ENCODE measurements at regions not wholly inside any gene's neighbourhood (a gene's known extent, or its start where the extent isn't known, plus 50 kb on each side); places are given as distances from the start of the nearest gene placed in this dataset.
"Not testable (repeated sequence)": the region's sequence is repeated elsewhere in the genome, so short reads cannot be mapped to it uniquely, and the experiment has no call there.

GRCh38 chr5:174917976-174918554 is 193.7 kb downstream of the MSX2 start:
- ChIA-PET CTCF (no interaction called here), POLR2A (no interaction called here)
- no peaks in the 10 kb centered on the region for H3K36me3 ChIP-seq (ENCODE audit: control insufficient read depth in 4 of 4, insufficient read depth in 4 of 4, low read length in 3 of 4)
- peaks cover 0 to 2% (median 0%) of the 10 kb centered on the region in 5 experiments for H3K27me3 ChIP-seq (replicated peaks in 2 of 5; ENCODE audit: control insufficient read depth in 4 of 5, insufficient read depth in 5 of 5, low read length in 4 of 5)
- no peak overlapping the region for H3K4me3 ChIP-seq (ENCODE audit: control insufficient read depth in 1 of 7, extremely low read depth in 1 of 7, insufficient read depth in 4 of 7, low read depth in 2 of 7, low read length in 6 of 7)
- H3K4me1 ChIP-seq (ENCODE audit: control extremely low read depth in 1 of 4, control insufficient read depth in 4 of 4, insufficient read depth in 4 of 4, low read length in 3 of 4), result peaks cover 0 to 4% (median 0%) of the 10 kb centered on the region in 4 experiments
- no peak overlapping the region for H3K27ac ChIP-seq (ENCODE audit: insufficient read depth in 1 of 2, low read depth in 1 of 2, low read length in 2 of 2, poor library complexity in 1 of 2, severe bottlenecking in 2 of 2)
- H3K9me3 ChIP-seq (ENCODE audit: control extremely low read depth in 1 of 5, control insufficient read depth in 4 of 5, insufficient read depth in 2 of 5, low read depth in 1 of 5, low read length in 4 of 5), result no peaks in the 10 kb centered on the region
- DNase-seq, result no peak
- WGBS (ENCODE audit: insufficient coverage), result 92% methylated on average over 6 of the region's 13 CpGs

GRCh38 chr5:174917435-174917834 is 193.1 kb downstream of the MSX2 start:
- POLR2A ChIA-PET, result not testable (repeated sequence)

GRCh38 chr5:174916924-174917323 is 192.5 kb downstream of the MSX2 start:
- DNase-seq; H3K36me3 ChIP-seq (ENCODE audit: control insufficient read depth in 4 of 4, insufficient read depth in 4 of 4, low read length in 3 of 4); CTCF ChIA-PET; H3K4me1 ChIP-seq (ENCODE audit: control extremely low read depth in 1 of 4, control insufficient read depth in 4 of 4, insufficient read depth in 4 of 4, low read length in 3 of 4); H3K27me3 ChIP-seq (replicated peaks in 2 of 5; ENCODE audit: control insufficient read depth in 4 of 5, insufficient read depth in 5 of 5, low read length in 4 of 5); H3K4me3 ChIP-seq (ENCODE audit: control insufficient read depth in 1 of 7, extremely low read depth in 1 of 7, insufficient read depth in 4 of 7, low read depth in 2 of 7, low read length in 6 of 7); H3K27ac ChIP-seq (ENCODE audit: insufficient read depth in 1 of 2, low read depth in 1 of 2, low read length in 2 of 2, poor library complexity in 1 of 2, severe bottlenecking in 2 of 2); POLR2A ChIA-PET; H3K9me3 ChIP-seq (ENCODE audit: control extremely low read depth in 1 of 5, control insufficient read depth in 4 of 5, insufficient read depth in 2 of 5, low read depth in 1 of 5, low read length in 4 of 5): not testable (repeated sequence)
- WGBS (ENCODE audit: insufficient coverage), result no CpG with 5 or more reads among the region's 1 CpG

More at GRCh38 chr5:174917435-174917834, 193.1 kb downstream of the MSX2 start:
- CTCF ChIA-PET; H3K9me3 ChIP-seq (ENCODE audit: control extremely low read depth in 1 of 5, control insufficient read depth in 4 of 5, insufficient read depth in 2 of 5, low read depth in 1 of 5, low read length in 4 of 5); DNase-seq; H3K36me3 ChIP-seq (ENCODE audit: control insufficient read depth in 4 of 4, insufficient read depth in 4 of 4, low read length in 3 of 4); H3K4me3 ChIP-seq (ENCODE audit: control insufficient read depth in 1 of 7, extremely low read depth in 1 of 7, insufficient read depth in 4 of 7, low read depth in 2 of 7, low read length in 6 of 7); H3K4me1 ChIP-seq (ENCODE audit: control extremely low read depth in 1 of 4, control insufficient read depth in 4 of 4, insufficient read depth in 4 of 4, low read length in 3 of 4); H3K27ac ChIP-seq (ENCODE audit: insufficient read depth in 1 of 2, low read depth in 1 of 2, low read length in 2 of 2, poor library complexity in 1 of 2, severe bottlenecking in 2 of 2); H3K27me3 ChIP-seq (replicated peaks in 2 of 5; ENCODE audit: control insufficient read depth in 4 of 5, insufficient read depth in 5 of 5, low read length in 4 of 5): not testable (repeated sequence)
- 100% methylated on average over 6 of the region's 6 CpGs for WGBS (ENCODE audit: insufficient coverage)

GRCh38 chr5:174916227-174916626 is 191.8 kb downstream of the MSX2 start:
- WGBS (ENCODE audit: insufficient coverage), result 90% methylated on average over 6 of the region's 8 CpGs
- ChIA-PET POLR2A (no interaction called here), CTCF (no interaction called here)
- no peak overlapping the region for H3K4me3 ChIP-seq (ENCODE audit: control insufficient read depth in 1 of 7, extremely low read depth in 1 of 7, insufficient read depth in 4 of 7, low read depth in 2 of 7, low read length in 6 of 7)
- DNase-seq, result no peak
- no peaks in the 10 kb centered on the region for H3K36me3 ChIP-seq (ENCODE audit: control insufficient read depth in 4 of 4, insufficient read depth in 4 of 4, low read length in 3 of 4)
- no peak overlapping the region for H3K27ac ChIP-seq (ENCODE audit: insufficient read depth in 1 of 2, low read depth in 1 of 2, low read length in 2 of 2, poor library complexity in 1 of 2, severe bottlenecking in 2 of 2)
- peaks cover 0 to 3% (median 0%) of the 10 kb centered on the region in 4 experiments for H3K4me1 ChIP-seq (ENCODE audit: control extremely low read depth in 1 of 4, control insufficient read depth in 4 of 4, insufficient read depth in 4 of 4, low read length in 3 of 4)
- H3K9me3 ChIP-seq (ENCODE audit: control extremely low read depth in 1 of 5, control insufficient read depth in 4 of 5, insufficient read depth in 2 of 5, low read depth in 1 of 5, low read length in 4 of 5), result no peaks in the 10 kb centered on the region
- peaks cover 0 to 4% (median 0%) of the 10 kb centered on the region in 5 experiments for H3K27me3 ChIP-seq (replicated peaks in 2 of 5; ENCODE audit: control insufficient read depth in 4 of 5, insufficient read depth in 5 of 5, low read length in 4 of 5)

GRCh38 chr5:174911118-174911517 is 186.7 kb downstream of the MSX2 start:
- DNase-seq, result no peak
- peaks cover 0 to 4% (median 1%) of the 10 kb centered on the region in 4 experiments for H3K4me1 ChIP-seq (ENCODE audit: control extremely low read depth in 1 of 4, control insufficient read depth in 4 of 4, insufficient read depth in 4 of 4, low read length in 3 of 4)
- peaks cover 0 to 2% (median 0%) of the 10 kb centered on the region in 5 experiments for H3K9me3 ChIP-seq (ENCODE audit: control extremely low read depth in 1 of 5, control insufficient read depth in 4 of 5, insufficient read depth in 2 of 5, low read depth in 1 of 5, low read length in 4 of 5)
- no peak overlapping the region for H3K27ac ChIP-seq (ENCODE audit: insufficient read depth in 1 of 2, low read depth in 1 of 2, low read length in 2 of 2, poor library complexity in 1 of 2, severe bottlenecking in 2 of 2)
- ChIA-PET CTCF (interaction anchor here (1.2 to 2.8 kb wide), 4 partner anchors 11 to 29 kb away, joined by 3 to 13 read pairs (median 6); no protein-coding TSS in a partner anchor), POLR2A (no interaction called here)
- WGBS (ENCODE audit: insufficient coverage), result 91% methylated on average over 4 of the region's 9 CpGs
- no peaks in the 10 kb centered on the region for H3K36me3 ChIP-seq (ENCODE audit: control insufficient read depth in 4 of 4, insufficient read depth in 4 of 4, low read length in 3 of 4)
- H3K27me3 ChIP-seq (replicated peaks in 2 of 5; ENCODE audit: control insufficient read depth in 4 of 5, insufficient read depth in 5 of 5, low read length in 4 of 5), result peaks cover 0 to 8% (median 2%) of the 10 kb centered on the region in 5 experiments
- H3K4me3 ChIP-seq (ENCODE audit: control insufficient read depth in 1 of 7, extremely low read depth in 1 of 7, insufficient read depth in 4 of 7, low read depth in 2 of 7, low read length in 6 of 7), result no peak overlapping the region

GRCh38 chr5:174910245-174910737 is 185.9 kb downstream of the MSX2 start:
- ChIA-PET POLR2A (no interaction called here), CTCF (interaction anchor here (1.0 to 2.8 kb wide), 5 partner anchors 10 to 28 kb away, joined by 3 to 13 read pairs (median 4); no protein-coding TSS in a partner anchor)
- DNase-seq, result peak; percentile 48 to 69 (median 67)
- WGBS (ENCODE audit: insufficient coverage), result 2% methylated on average over 16 of the region's 17 CpGs
- Histone ChIP-seq H3K4me1 (ENCODE audit: control extremely low read depth in 1 of 4, control insufficient read depth in 4 of 4, insufficient read depth in 4 of 4, low read length in 3 of 4) (peaks cover 0 to 4% (median 1%) of the 10 kb centered on the region in 4 experiments), H3K4me3 (ENCODE audit: control insufficient read depth in 1 of 7, extremely low read depth in 1 of 7, insufficient read depth in 4 of 7, low read depth in 2 of 7, low read length in 6 of 7) (peak overlapping the region in 1 of 7 experiments; percentile 52), H3K36me3 (ENCODE audit: control insufficient read depth in 4 of 4, insufficient read depth in 4 of 4, low read length in 3 of 4) (no peaks in the 10 kb centered on the region), H3K9me3 (ENCODE audit: control extremely low read depth in 1 of 5, control insufficient read depth in 4 of 5, insufficient read depth in 2 of 5, low read depth in 1 of 5, low read length in 4 of 5) (peaks cover 0 to 5% (median 0%) of the 10 kb centered on the region in 5 experiments), H3K27ac (ENCODE audit: insufficient read depth in 1 of 2, low read depth in 1 of 2, low read length in 2 of 2, poor library complexity in 1 of 2, severe bottlenecking in 2 of 2) (no peak overlapping the region), H3K27me3 (replicated peaks in 2 of 5; ENCODE audit: control insufficient read depth in 4 of 5, insufficient read depth in 5 of 5, low read length in 4 of 5) (peaks cover 0 to 8% (median 2%) of the 10 kb centered on the region in 5 experiments)

- peaks cover 0 to 5% (median 0%) of the 10 kb centered on the region in 5 experiments for H3K9me3 ChIP-seq (ENCODE audit: control extremely low read depth in 1 of 5, control insufficient read depth in 4 of 5, insufficient read depth in 2 of 5, low read depth in 1 of 5, low read length in 4 of 5)
- H3K27me3 ChIP-seq (replicated peaks in 2 of 5; ENCODE audit: control insufficient read depth in 4 of 5, insufficient read depth in 5 of 5, low read length in 4 of 5), result no peaks in the 10 kb centered on the region
- ChIA-PET POLR2A (no interaction called here), CTCF (no interaction called here)
- WGBS (ENCODE audit: insufficient coverage), result no CpG with 5 or more reads among the region's 1 CpG
- H3K4me3 ChIP-seq (ENCODE audit: control insufficient read depth in 1 of 7, extremely low read depth in 1 of 7, insufficient read depth in 4 of 7, low read depth in 2 of 7, low read length in 6 of 7), result no peak overlapping the region
- no peak for DNase-seq
- H3K27ac ChIP-seq (ENCODE audit: insufficient read depth in 1 of 2, low read depth in 1 of 2, low read length in 2 of 2, poor library complexity in 1 of 2, severe bottlenecking in 2 of 2), result no peak overlapping the region
- no peaks in the 10 kb centered on the region for H3K36me3 ChIP-seq (ENCODE audit: control insufficient read depth in 4 of 4, insufficient read depth in 4 of 4, low read length in 3 of 4)
- peaks cover 0 to 9% (median 0%) of the 10 kb centered on the region in 4 experiments for H3K4me1 ChIP-seq (ENCODE audit: control extremely low read depth in 1 of 4, control insufficient read depth in 4 of 4, insufficient read depth in 4 of 4, low read length in 3 of 4)
These were observed 178.9 kb downstream of the MSX2 start for GRCh38 chr5:174903172-174903732.
